Tibial artery (tissue), 4 donors: ENCODE measurements at regions not wholly inside any gene's neighbourhood (a gene's known extent, or its start where the extent isn't known, plus 50 kb on each side); places are given as distances from the start of the nearest gene placed in this dataset.

Experiments used
- DNase-seq, 2 donors: peaks; one replicate each; pipeline ENCODE4 v3.0.0-alpha.2; 2019
- H3K27ac ChIP-seq, 2 donors: fragments of 200-600 bp; sonication (generic) in 1 of 2; 1 replicate in 1 of 2; 2 replicates in 1 of 2; pipeline ENCODE4 v1.5.1; 2018 to 2019; ENCODE audit warnings: mild to moderate bottlenecking in 1 of 2
- H3K27me3 ChIP-seq, 2 donors: fragments of 200-600 bp; sonication (generic) in 1 of 2; one replicate each; pipeline versions ENCODE4 v1.5.1 to v1.6.0; 2016 to 2019
- H3K36me3 ChIP-seq, 3 donors: fragments of 200-600 bp; sonication (generic) in 2 of 3; one replicate each; pipeline ENCODE4 v1.5.1; 2016 to 2019; ENCODE audit warnings: mild to moderate bottlenecking in 2 of 3
- H3K4me1 ChIP-seq, 4 donors: fragments of 200-600 bp; sonication (generic) in 2 of 4; 1 replicate in 3 of 4; 2 replicates in 1 of 4; pipeline ENCODE4 v1.5.1; 2016 to 2019
- H3K4me3 ChIP-seq, 2 donors: fragments of 200-600 bp; sonication (generic) in 1 of 2; 1 replicate in 1 of 2; 2 replicates in 1 of 2; pipeline ENCODE4 v1.5.1; 2018 to 2019; ENCODE audit warnings: mild to moderate bottlenecking in 2 of 2
- H3K9me3 ChIP-seq, 3 donors: fragments of 200-600 bp; sonication (generic) in 1 of 3; one replicate each; pipeline ENCODE4 v1.5.1; 2016 to 2019
- CTCF ChIP-seq, 2 experiments: fragments of 200-600 bp in 1 of 2; fragments of 450-650 bp in 1 of 2; IDR thresholded peaks; one replicate each; pipeline ENCODE4 v1.5.1; 2017 to 2019; ENCODE audit warnings: antibody characterized with exemption in 2 of 2, mild to moderate bottlenecking in 1 of 2, moderate library complexity in 1 of 2
- intact Hi-C: fragments of 100-400 bp; cut with DNase I; formaldehyde crosslinking; loops from one replicate; pipeline ENCODE4 v1.15.0; 2023; ENCODE audit warnings: low total_unique reads

GRCh38 chr14:27715561-27715960 is 1051.0 kb upstream of the FOXG1 start:
- no peaks in the 10 kb centered on the region for H3K36me3 ChIP-seq
- no peak overlapping the region for H3K27ac ChIP-seq
- H3K4me3 ChIP-seq: no peak overlapping the region
- intact Hi-C loops: no loop called here
- no peak for TF ChIP-seq CTCF (IDR thresholded peaks at IDR 0.05)
- H3K9me3 ChIP-seq: peaks cover 0 to 7% (median 0%) of the 10 kb centered on the region in 3 donors
- no peaks in the 10 kb centered on the region for H3K27me3 ChIP-seq
- H3K4me1 ChIP-seq: no peaks in the 10 kb centered on the region
- DNase-seq: no peak

- no peaks in the 10 kb centered on the region for H3K36me3 ChIP-seq
- H3K27ac ChIP-seq: no peak overlapping the region
- H3K9me3 ChIP-seq: no peaks in the 10 kb centered on the region
- H3K27me3 ChIP-seq: no peaks in the 10 kb centered on the region
- no peak for TF ChIP-seq CTCF (IDR thresholded peaks at IDR 0.05)
- intact Hi-C loops: no loop called here
- no peak for DNase-seq
- no peak overlapping the region for H3K4me3 ChIP-seq
- H3K4me1 ChIP-seq: no peaks in the 10 kb centered on the region
These were observed 1044.8 kb upstream of the FOXG1 start for GRCh38 chr14:27721760-27722159.

GRCh38 chr14:27725482-27725881 is 1041.1 kb upstream of the FOXG1 start:
- no peak for TF ChIP-seq CTCF (IDR thresholded peaks at IDR 0.05)
- Histone ChIP-seq H3K27me3 (no peaks in the 10 kb centered on the region), H3K4me3 (no peak overlapping the region), H3K36me3 (no peaks in the 10 kb centered on the region), H3K27ac (no peak overlapping the region), H3K9me3 (no peaks in the 10 kb centered on the region), H3K4me1 (no peaks in the 10 kb centered on the region)
- intact Hi-C loops: no loop called here
- no peak for DNase-seq

GRCh38 chr14:27727251-27727770 is 1039.3 kb upstream of the FOXG1 start:
- intact Hi-C loops: no loop called here
- Histone ChIP-seq H3K27me3 (no peaks in the 10 kb centered on the region), H3K36me3 (no peaks in the 10 kb centered on the region), H3K9me3 (no peaks in the 10 kb centered on the region), H3K4me1 (no peaks in the 10 kb centered on the region), H3K27ac (no peak overlapping the region), H3K4me3 (no peak overlapping the region)
- TF ChIP-seq CTCF (IDR thresholded peaks at IDR 0.05): no peak
- DNase-seq: no peak

GRCh38 chr14:27730204-27730603 is 1036.4 kb upstream of the FOXG1 start:
- H3K4me1 ChIP-seq: no peaks in the 10 kb centered on the region
- H3K36me3 ChIP-seq: no peaks in the 10 kb centered on the region
- intact Hi-C loops: no loop called here
- no peak for TF ChIP-seq CTCF (IDR thresholded peaks at IDR 0.05)
- H3K4me3 ChIP-seq: no peak overlapping the region
- no peaks in the 10 kb centered on the region for H3K9me3 ChIP-seq
- H3K27ac ChIP-seq: no peak overlapping the region
- no peak for DNase-seq
- no peaks in the 10 kb centered on the region for H3K27me3 ChIP-seq

- H3K4me1 ChIP-seq: no peaks in the 10 kb centered on the region
- TF ChIP-seq CTCF (IDR thresholded peaks at IDR 0.05): no peak
- H3K9me3 ChIP-seq: no peaks in the 10 kb centered on the region
- no peak for DNase-seq
- H3K27me3 ChIP-seq: no peaks in the 10 kb centered on the region
- no peaks in the 10 kb centered on the region for H3K36me3 ChIP-seq
- H3K4me3 ChIP-seq: no peak overlapping the region
- no peak overlapping the region for H3K27ac ChIP-seq
- intact Hi-C loops: no loop called here
These were observed 1026.9 kb upstream of the FOXG1 start for GRCh38 chr14:27739657-27740156.
